HL-60 (cell line): ENCODE measurements at regions not wholly inside any gene's neighbourhood (a gene's known extent, or its start where the extent isn't known, plus 50 kb on each side); places are given as distances from the start of the nearest gene placed in this dataset.

ENCODE experiments used
- DNase-seq, 2 experiments: peaks; one replicate each; pipeline ENCODE4 v3.0.0-alpha.2; 2010 to 2020; ENCODE audit warnings: low read depth in 1 of 2, low spot score in 1 of 2
- H3K27ac ChIP-seq: fragments of 250-450 bp; sonication (Bioruptor Pico); replicated peaks from 2 replicates; pipeline ENCODE4 v1.5.1; 2020; ENCODE audit warnings: mild to moderate bottlenecking, moderate library complexity
- H3K27me3 ChIP-seq: fragments of 250-450 bp; sonication (Bioruptor Pico); 2 replicates; pipeline ENCODE4 v1.5.1; 2021; ENCODE audit warnings: mild to moderate bottlenecking, moderate library complexity; ENCODE audit not compliant: insufficient read depth, poor library complexity, severe bottlenecking
- H3K4me3 ChIP-seq: replicated peaks from 2 replicates; pipeline ENCODE4 v1.5.1; 2011; ENCODE audit warnings: mild to moderate bottlenecking, control low read depth, low read length; ENCODE audit not compliant: insufficient read depth
- GABPA ChIP-seq: IDR thresholded peaks from 2 replicates; pipeline ENCODE4 v1.6.1; 2012; ENCODE audit warnings: low read depth
- POLR2AphosphoS5 ChIP-seq: IDR thresholded peaks from 2 replicates; pipeline ENCODE4 v1.6.1; 2012; ENCODE audit warnings: low read depth
- SPI1 ChIP-seq: IDR thresholded peaks from 2 replicates; pipeline ENCODE4 v1.6.1; 2012; ENCODE audit warnings: low read depth, mild to moderate bottlenecking, borderline replicate concordance
- TF ChIP-seq, protein P1 (sequence below): IDR thresholded peaks from one replicate; pipeline ENCODE4 v1.5.1; 2011; ENCODE audit warnings: low read length, control low read depth, inconsistent platforms; ENCODE audit not compliant: insufficient read depth
- TF ChIP-seq, protein P2 (sequence below): IDR thresholded peaks from 2 replicates; pipeline ENCODE4 v1.6.1; 2012; ENCODE audit warnings: low read depth; ENCODE audit not compliant: insufficient replicate concordance

DNA sequence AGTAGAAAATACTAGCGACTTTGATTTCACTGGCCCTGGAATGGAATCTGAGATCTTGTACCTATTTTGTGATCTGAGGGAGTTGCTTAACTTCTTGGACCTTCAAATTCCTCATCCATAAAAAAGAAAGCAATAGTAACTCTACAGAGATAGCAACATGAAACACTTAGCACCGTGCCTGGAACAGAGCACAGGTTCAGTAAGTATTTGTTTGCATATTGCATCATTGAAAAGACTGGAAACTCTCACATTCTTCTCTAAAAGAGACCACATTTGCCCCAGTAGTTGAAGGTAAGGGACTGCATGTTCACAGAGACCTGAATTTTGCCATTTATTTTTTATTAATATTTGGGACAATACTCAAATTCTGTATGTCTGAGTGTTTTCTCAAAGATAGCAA lies 358.1 kb downstream of the COG6 start:
- peaks cover 15% of the 10 kb centered on the region for H3K27me3 ChIP-seq
- H3K27ac ChIP-seq: no peak overlapping the region
- TF ChIP-seq GABPA (no peak), POLR2AphosphoS5 (no peak), SPI1 (no peak)
- TF ChIP-seq, protein P1, sequence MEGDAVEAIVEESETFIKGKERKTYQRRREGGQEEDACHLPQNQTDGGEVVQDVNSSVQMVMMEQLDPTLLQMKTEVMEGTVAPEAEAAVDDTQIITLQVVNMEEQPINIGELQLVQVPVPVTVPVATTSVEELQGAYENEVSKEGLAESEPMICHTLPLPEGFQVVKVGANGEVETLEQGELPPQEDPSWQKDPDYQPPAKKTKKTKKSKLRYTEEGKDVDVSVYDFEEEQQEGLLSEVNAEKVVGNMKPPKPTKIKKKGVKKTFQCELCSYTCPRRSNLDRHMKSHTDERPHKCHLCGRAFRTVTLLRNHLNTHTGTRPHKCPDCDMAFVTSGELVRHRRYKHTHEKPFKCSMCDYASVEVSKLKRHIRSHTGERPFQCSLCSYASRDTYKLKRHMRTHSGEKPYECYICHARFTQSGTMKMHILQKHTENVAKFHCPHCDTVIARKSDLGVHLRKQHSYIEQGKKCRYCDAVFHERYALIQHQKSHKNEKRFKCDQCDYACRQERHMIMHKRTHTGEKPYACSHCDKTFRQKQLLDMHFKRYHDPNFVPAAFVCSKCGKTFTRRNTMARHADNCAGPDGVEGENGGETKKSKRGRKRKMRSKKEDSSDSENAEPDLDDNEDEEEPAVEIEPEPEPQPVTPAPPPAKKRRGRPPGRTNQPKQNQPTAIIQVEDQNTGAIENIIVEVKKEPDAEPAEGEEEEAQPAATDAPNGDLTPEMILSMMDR: no peak
- TF ChIP-seq, protein P2, sequence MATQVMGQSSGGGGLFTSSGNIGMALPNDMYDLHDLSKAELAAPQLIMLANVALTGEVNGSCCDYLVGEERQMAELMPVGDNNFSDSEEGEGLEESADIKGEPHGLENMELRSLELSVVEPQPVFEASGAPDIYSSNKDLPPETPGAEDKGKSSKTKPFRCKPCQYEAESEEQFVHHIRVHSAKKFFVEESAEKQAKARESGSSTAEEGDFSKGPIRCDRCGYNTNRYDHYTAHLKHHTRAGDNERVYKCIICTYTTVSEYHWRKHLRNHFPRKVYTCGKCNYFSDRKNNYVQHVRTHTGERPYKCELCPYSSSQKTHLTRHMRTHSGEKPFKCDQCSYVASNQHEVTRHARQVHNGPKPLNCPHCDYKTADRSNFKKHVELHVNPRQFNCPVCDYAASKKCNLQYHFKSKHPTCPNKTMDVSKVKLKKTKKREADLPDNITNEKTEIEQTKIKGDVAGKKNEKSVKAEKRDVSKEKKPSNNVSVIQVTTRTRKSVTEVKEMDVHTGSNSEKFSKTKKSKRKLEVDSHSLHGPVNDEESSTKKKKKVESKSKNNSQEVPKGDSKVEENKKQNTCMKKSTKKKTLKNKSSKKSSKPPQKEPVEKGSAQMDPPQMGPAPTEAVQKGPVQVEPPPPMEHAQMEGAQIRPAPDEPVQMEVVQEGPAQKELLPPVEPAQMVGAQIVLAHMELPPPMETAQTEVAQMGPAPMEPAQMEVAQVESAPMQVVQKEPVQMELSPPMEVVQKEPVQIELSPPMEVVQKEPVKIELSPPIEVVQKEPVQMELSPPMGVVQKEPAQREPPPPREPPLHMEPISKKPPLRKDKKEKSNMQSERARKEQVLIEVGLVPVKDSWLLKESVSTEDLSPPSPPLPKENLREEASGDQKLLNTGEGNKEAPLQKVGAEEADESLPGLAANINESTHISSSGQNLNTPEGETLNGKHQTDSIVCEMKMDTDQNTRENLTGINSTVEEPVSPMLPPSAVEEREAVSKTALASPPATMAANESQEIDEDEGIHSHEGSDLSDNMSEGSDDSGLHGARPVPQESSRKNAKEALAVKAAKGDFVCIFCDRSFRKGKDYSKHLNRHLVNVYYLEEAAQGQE: no peak
- no peak overlapping the region for H3K4me3 ChIP-seq
- no peak for DNase-seq

DNA sequence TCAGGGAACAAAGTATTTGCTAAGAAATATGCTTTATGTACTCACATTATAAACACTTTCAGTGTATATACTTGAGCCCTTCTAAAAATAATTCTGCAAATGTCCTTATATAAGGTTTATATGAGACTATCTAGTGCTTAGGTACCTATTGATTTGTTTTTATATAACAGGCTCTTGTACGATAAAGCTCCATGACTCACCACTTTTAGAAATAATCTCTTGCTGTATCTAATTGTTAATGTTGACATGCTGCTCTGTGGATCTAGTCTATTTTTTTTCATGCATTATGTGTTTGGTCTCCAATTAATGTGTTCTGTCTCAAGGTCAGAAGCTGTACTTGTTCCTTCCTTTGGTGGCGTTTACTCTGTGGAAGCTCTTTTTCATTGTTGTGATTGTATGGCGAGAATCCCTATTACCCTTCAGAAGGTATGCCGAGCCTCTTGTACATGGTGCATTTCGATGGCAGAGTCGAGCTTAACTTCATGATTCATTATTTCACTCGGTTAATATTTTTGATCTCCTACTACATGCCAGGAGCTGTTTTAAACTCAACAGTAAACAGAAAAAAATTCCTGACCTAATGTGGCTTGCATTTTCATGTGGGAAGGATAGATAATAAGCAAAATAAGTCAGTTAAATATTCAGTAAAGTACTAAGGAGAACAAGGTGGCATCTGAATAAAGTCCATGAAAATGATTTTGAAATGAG lies 361.6 kb downstream of the COG6 start:
- H3K4me3 ChIP-seq: no peak overlapping the region

DNA sequence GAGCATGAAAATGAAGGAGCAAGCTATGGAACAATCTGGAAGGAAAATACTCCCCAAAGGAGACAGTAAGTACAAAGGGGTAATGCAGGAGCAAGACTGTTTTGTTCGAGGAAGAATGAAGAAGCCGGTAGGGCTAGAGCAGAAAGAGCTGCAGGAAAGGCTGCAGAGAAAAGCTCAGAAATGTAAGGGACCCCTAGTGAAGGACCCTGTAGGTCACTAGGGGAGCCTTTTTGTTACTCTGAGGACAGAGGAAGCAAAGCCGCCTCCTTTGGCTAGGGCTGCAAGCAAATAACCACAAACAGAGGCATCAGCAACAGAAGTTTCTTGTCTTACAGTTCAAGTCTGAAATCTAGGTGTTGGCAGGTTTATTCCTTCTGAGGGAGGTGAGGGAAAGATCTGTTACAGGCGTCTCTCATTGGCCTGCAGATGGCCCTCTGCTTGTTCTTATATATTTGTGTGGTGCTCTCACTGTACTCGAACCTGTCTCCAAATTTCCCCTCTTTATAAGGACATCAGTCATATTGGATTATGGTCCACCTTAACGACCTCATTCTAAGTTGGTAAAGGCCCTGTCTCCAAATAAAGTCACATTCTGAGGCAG lies 362.3 kb downstream of the COG6 start:
- no peak overlapping the region for H3K4me3 ChIP-seq
- no peak for TF ChIP-seq GABPA
- TF ChIP-seq, protein P2: no peak
- TF ChIP-seq POLR2AphosphoS5: no peak
- TF ChIP-seq, protein P1: no peak
- no peak for TF ChIP-seq SPI1
- no peak overlapping the region for H3K27ac ChIP-seq
- H3K27me3 ChIP-seq: peaks cover 11% of the 10 kb centered on the region
- no peak for DNase-seq

More for the DNA sequence above, 361.6 kb downstream of the COG6 start:
- Histone ChIP-seq H3K27me3 (peaks cover 11% of the 10 kb centered on the region), H3K27ac (no peak overlapping the region)
- DNase-seq: no peak
- TF ChIP-seq POLR2AphosphoS5: no peak
- TF ChIP-seq GABPA: no peak
- TF ChIP-seq, protein P1: no peak
- TF ChIP-seq, protein P2: no peak
- no peak for TF ChIP-seq SPI1
